Amniotic stem cell (primary cell): ENCODE measurements at regions not wholly inside any gene's neighbourhood (a gene's known extent, or its start where the extent isn't known, plus 50 kb on each side); places are given as distances from the start of the nearest gene placed in this dataset.

Source experiments
- DNase-seq: peaks from one replicate; lab custom pipeline; 2025; lab: John Stamatoyannopoulos, UW

- DNase-seq = no peak
These were observed 221.2 kb upstream of the MAP3K7 start for GRCh38 chr6:90807791-90808701.

DNA sequence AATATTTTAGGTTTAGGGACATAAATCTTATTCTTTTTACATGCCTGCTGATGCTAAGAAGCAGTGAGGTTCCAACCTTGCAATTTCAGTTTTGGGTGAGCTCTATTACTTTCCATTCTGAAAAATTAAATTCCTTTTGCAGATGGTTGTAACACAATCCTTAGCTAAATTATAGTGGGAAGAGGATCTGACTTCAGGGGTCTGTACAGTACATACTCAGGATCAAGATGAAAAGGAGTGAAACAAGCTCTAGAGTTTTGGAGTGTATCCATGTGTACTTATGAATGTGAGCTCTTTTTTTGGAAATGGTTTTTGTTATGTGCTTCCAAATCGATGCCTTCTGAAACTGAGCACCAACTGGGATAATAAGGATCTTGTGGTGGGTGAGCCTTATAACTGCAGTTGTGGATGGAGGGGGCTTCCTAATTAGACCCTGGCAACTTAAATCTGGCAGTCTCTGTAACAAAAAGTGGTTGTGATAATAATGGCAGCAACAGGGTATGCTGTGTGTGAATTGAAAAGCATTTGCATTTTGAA lies 218.8 kb upstream of the MAP3K7 start:
- DNase-seq = no peak

- no peak for DNase-seq
These were observed 217.1 kb upstream of the MAP3K7 start for GRCh38 chr6:90803956-90804355.

GRCh38 chr6:90795078-90795477 lies 208.2 kb upstream of the MAP3K7 start:
- no peak for DNase-seq

GRCh38 chr6:90793771-90794170 lies 206.9 kb upstream of the MAP3K7 start:
- no peak for DNase-seq

GRCh38 chr6:90790696-90791095 lies 203.8 kb upstream of the MAP3K7 start:
- no peak for DNase-seq

DNA sequence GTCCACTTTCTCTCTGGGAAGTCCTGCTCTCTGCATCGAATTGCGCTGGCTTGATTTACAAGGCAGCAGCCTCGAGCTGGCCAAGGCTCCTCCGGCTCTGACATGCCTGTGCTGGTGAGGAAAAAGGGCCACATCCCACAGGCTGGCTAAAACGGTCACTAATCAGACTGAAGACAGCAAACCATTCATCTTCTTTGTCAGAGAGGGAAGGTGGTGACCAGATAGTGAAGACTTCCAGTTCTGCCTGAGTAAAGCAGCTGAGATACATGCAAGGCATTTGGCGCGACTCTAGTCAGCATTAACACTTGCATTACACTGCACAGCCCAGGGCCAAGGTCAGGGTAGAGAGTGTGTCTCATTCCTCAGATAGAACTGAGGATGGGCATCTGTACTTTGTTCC lies 203.2 kb upstream of the MAP3K7 start:
- DNase-seq = no peak

- DNase-seq = no peak
These were observed 201.9 kb upstream of the MAP3K7 start for GRCh38 chr6:90788781-90789180.

- no peak for DNase-seq
These were observed 200.6 kb upstream of the MAP3K7 start for GRCh38 chr6:90787446-90787845.

- DNase-seq = no peak
These were observed 193.9 kb upstream of the MAP3K7 start for GRCh38 chr6:90780778-90781177.

GRCh38 chr6:90780141-90780540 lies 193.3 kb upstream of the MAP3K7 start:
- DNase-seq = no peak

DNA sequence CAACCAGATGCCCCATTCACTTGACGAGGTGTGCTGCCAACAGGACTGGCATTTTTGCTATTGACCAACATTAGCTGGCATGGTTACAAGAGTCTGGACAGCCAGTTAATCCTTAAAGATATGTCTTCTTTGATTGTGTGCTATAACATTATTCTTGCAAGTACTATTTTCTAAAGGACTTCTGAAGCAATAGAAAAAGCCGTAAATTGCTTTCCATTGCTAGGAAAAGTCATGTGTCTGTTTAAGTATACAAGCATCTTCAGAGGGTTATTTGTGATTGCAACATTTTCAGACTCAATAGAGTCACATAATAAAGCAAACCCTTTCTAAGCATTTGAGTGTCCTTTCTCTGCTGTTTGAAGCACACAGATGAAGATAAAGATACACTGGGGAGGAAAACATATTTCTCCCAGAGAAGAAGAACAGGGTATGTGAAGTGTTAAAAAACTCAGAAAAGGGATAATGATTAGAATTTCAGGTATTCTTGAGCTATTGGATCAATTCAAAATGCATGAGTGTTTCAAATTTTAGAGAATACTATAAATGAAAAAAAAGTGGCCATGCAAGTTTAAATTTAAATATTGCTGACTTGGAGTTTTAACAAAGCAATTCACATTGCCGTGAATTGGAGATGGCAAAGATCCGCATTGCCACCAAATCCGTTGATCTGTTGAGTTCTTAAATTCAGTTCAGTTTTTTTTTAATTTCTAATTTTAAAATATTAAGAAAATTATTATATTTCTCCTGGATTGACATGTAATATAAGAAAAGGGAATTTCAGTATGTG lies 191.7 kb upstream of the MAP3K7 start:
- no peak for DNase-seq

DNA sequence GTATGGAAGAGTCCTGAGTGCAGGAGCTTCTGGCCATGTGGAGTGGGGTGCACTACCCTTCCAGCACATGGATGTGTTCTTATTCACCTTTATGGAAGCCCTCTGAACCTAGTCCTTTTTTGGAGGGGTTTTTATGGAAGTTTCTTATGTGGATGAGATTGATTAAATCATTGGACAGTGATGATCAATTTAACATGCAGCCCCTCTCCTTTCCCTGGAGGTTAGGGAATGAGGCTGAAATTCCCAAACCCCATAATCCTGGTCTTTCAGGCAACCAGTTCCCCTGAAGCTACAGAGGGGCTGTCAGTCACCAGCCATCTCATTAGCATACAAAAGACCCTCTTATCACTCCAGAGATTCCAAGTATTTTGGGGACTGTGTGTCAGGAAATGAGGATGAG lies 183.9 kb upstream of the MAP3K7 start:
- DNase-seq = no peak

DNA sequence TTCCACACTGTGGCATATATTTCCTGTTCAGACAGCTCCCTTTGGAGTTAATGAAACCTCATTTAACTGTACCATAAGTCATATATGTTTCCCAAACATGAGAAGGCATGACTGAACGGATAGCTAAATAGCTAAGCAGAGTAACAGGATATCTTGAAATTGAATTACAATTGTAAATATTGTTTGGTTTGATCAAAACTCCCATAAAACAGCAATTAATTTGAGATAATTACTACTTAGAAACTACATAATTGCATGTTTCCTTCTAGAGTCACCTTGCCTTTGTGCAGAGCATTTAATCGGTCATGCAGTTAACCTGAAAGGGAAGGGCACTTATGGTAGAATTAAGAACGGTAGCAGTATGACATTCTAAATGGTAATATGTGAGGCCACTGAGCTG lies 179.0 kb upstream of the MAP3K7 start:
- DNase-seq = no peak

DNA sequence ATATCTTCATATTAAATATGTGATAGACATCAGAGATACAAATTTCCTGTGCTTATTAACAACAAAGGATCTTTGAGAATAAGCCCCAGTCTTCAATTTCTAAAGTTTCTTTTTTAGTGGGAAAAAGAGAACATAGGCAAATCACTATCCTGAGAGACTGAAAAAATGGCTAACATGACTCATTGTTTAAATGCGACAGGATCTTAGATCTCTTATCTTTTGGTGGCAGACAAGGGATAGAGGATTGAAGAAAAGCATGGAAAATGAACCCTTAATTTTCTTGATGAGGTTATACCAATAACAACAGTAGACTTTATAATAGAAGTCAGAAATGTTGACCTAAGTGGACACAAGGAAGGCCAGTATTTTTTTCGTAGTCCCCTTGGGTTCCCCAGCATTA lies 178.6 kb upstream of the MAP3K7 start:
- DNase-seq = no peak

DNA sequence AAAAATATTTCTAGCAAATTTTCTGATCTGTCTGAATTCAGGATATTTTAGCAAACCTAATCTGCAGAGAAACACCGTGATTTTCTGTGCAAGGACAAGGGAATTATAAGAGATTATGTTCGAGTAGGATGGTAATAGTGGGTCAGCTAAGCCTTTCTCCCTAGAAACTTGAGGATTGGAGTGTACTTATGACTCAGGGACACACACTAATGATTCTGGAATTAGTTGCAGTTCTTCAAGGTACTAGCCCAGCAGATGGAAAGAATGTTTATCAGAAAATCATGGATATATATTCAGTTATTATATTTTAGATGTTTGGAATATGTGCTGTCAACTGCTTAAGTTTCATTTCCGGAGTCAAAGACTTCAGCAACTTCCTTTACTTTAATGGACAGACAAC lies 177.1 kb upstream of the MAP3K7 start:
- DNase-seq = no peak

DNA sequence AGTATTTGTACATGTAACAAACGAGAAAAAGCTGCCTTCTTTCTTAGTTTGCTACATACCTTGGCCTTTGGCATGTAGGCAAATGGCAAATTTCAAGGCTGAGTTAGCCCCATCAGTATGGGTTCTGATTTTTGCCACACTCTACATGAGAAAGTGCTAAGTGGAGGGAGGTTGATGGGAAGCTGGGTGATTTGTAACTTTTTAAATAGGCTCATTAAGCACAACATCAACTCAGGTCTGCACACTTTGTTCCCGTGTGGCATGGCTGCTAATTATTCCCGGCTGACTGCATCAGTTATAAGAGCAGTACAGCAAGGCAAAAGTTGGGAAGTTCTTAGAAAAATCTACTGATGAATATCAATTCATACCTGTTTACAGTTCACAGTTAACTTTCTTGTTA lies 172.8 kb upstream of the MAP3K7 start:
- DNase-seq = no peak

DNA sequence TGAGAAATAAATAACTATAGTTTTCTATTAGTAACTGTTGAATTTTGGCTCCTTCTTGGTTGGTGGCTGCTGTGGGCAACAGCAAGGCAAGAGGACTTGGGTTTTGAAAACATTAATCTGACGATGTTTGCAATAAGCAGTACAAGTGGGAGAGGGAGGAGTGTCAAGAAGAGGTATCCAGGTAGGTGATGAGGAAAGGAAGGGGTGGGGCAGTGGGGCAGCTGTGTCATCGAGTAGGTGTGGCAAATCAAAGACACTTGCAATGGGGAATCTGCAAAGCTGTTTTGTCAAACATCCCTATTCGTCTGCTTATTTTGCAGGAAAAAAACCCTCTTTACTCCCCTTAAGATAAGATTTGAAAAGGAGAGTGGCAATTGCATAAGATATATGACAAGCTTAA lies 171.9 kb upstream of the MAP3K7 start:
- no peak for DNase-seq

GRCh38 chr6:90753820-90754643 lies 167.2 kb upstream of the MAP3K7 start:
- DNase-seq = no peak

- no peak for DNase-seq
These were observed 152.9 kb upstream of the MAP3K7 start for GRCh38 chr6:90739802-90740201.

DNA sequence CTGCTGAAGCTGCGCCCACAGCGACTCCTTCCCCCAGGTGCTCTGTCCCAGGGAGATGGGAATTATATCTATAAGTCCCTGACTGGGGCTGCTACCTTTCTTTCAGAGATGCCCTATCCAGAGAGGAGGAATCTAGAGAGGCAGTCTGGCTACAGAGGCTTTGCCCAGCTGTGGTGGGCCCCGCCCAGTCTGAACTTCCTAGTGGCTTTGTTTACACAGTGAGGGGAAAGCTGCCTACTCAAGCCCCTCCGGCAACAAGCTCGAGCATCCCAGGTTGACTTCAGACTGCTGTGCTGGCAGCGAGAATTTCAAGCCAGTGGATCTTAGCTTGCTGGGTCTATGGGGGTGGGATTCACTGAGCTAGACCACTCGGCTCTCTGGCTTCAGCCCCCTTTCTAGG lies 152.5 kb upstream of the MAP3K7 start:
- no peak for DNase-seq

DNA sequence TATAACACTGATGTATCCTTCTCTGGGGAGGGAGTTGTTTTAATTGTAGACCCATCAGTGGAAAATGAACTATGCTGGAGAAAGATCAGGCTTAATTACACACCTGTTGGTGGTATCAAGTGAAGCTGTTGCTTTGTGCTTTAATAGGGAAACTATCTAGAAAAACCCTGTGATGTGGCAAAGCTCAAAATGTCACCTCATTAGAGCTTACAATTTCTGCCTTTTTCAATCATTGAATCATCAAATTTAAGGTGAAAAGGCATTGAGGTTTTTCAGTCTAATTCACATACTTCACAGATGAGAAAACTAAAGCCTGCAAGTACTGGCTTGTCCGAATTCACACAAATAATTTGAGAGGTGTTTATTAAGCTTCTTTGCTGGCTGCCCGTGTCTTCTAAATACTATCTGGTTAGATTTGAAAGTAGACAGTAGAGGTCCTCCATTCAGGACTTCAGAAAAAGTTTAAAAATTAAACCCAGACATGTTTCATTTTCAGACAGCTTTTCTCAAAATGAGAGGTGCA lies 143.3 kb upstream of the MAP3K7 start:
- no peak for DNase-seq
